Omental fat pad (tissue), 3 donors: ENCODE measurements at regions not wholly inside any gene's neighbourhood (a gene's known extent, or its start where the extent isn't known, plus 50 kb on each side); places are given as distances from the start of the nearest gene placed in this dataset.
"Not testable (repeated sequence)": the region's sequence is repeated elsewhere in the genome, so short reads cannot be mapped to it uniquely, and the experiment has no call there.

Experiments used
- ATAC-seq: fragments of 150-250 bp; one replicate; pipeline ENCODE4 v1.9.1; 2016; ENCODE audit warnings: mild to moderate bottlenecking, moderate library complexity; ENCODE audit not compliant: low FRiP score
- DNase-seq: peaks from one replicate; pipeline ENCODE4 v3.0.0-alpha.2; 2019; ENCODE audit warnings: low spot score
- TF ChIP-seq, protein P1 (sequence below), 3 donors: fragments of 450-650 bp; IDR thresholded peaks; one replicate each; pipeline ENCODE4 v1.5.1; 2016 to 2017; ENCODE audit warnings: antibody characterized with exemption in 3 of 3, mild to moderate bottlenecking in 3 of 3, moderate library complexity in 2 of 3

DNA sequence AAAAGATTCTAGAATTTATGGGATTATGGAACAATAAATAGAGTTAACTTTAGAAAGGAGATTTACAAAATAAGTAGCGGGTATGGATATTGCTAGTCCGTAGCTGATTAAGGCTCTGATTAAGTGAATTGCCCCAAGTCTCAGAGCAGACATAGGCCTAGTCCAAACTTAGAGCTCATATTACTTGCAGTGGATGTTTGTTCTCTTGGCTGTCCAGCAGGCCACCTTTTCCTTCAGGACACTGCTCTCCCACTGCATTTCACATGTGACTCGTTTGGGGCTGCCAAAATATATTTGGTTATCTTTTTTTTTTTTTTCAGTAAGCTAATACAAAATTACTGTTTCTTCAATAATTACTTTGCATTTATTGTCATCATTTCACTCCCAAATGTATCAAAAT is 76.6 kb downstream of the ARRDC3 start:
- DNase-seq (no peak), ATAC-seq (no peak)
- TF ChIP-seq, protein P1, sequence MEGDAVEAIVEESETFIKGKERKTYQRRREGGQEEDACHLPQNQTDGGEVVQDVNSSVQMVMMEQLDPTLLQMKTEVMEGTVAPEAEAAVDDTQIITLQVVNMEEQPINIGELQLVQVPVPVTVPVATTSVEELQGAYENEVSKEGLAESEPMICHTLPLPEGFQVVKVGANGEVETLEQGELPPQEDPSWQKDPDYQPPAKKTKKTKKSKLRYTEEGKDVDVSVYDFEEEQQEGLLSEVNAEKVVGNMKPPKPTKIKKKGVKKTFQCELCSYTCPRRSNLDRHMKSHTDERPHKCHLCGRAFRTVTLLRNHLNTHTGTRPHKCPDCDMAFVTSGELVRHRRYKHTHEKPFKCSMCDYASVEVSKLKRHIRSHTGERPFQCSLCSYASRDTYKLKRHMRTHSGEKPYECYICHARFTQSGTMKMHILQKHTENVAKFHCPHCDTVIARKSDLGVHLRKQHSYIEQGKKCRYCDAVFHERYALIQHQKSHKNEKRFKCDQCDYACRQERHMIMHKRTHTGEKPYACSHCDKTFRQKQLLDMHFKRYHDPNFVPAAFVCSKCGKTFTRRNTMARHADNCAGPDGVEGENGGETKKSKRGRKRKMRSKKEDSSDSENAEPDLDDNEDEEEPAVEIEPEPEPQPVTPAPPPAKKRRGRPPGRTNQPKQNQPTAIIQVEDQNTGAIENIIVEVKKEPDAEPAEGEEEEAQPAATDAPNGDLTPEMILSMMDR (IDR thresholded peaks at IDR 0.05): no peak

DNA sequence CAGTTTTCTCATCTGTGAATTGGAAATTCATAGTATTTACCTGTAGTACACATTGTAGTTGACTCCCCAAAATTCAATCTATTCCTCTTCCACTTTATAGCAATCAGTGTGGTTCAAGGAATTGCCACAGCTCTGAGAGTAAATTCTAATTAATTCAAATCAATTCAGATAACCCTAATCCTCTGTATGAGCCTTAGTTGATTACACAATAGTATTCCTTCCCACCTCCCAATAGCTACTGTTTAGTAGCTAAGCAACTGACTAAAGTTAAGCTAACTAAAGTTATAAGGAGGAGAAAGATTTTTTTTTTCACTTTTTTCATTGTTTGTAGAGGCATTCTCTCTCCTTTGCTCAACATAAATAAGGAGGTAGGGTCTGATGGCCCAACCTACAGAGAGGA is 77.5 kb downstream of the ARRDC3 start:
- ATAC-seq (no peak), DNase-seq (no peak)
- TF ChIP-seq, protein P1 (IDR thresholded peaks at IDR 0.05): no peak

DNA sequence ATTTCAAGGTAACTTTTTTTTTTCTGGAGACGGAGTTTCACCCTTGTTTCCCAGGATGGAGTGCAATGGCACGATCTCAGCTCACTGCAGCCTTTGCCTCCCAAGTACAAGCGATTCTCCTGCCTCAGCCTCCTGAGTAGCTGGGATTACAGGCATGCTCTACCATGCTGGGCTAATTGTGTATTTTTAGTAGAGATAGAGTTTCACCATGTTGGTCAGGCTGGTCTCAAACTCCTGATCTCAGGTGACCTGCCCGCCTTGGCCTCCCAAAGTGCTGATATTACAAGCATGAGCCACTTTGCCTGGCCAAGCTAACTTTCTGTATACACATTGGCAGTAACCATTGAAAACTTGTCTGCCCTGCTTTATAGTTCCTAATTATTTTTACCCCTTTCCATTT is 79.1 kb downstream of the ARRDC3 start:
- not testable (repeated sequence) for DNase-seq, ATAC-seq

DNA sequence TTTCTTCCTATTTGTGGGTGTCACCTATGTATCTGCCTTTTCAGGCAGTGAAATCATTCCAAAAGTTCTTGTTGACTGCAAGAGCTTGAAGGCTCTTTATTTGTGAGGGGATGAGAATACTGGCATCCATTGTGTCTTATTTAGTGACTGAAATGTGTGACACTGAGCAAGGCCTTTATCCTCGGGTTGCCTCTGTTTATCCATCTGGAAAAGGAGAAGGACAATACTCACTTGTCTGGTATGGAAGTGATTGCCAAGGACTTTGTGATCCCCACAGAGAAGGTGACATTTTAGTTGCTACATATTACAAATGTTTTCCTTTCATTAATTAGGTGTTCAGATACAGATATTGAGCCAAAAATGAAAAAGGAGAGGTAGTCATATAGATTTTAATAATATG is 80.2 kb downstream of the ARRDC3 start:
- no peak for DNase-seq
- TF ChIP-seq, protein P1 (IDR thresholded peaks at IDR 0.05): no peak
- no peak for ATAC-seq

DNA sequence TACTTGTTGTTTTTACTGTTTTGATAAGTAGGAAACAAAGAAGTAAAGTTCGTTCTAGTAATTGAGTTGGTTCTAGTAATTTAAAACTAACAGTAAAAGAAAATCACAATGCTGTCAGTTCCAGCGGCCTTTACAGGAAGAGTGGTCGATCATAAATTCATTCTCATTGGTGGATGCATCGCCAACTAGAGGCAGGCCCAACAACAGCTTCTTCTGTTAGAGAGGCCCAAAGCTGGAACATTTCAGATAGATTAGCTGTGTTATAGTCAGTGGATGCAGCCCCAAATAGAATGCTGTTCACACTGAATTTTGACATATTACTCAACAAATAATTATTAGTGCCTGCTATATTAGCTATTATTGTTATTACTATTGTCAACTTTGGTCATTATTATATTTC is 80.8 kb downstream of the ARRDC3 start:
- TF ChIP-seq, protein P1 (IDR thresholded peaks at IDR 0.05): no peak
- ATAC-seq (no peak), DNase-seq (no peak)

DNA sequence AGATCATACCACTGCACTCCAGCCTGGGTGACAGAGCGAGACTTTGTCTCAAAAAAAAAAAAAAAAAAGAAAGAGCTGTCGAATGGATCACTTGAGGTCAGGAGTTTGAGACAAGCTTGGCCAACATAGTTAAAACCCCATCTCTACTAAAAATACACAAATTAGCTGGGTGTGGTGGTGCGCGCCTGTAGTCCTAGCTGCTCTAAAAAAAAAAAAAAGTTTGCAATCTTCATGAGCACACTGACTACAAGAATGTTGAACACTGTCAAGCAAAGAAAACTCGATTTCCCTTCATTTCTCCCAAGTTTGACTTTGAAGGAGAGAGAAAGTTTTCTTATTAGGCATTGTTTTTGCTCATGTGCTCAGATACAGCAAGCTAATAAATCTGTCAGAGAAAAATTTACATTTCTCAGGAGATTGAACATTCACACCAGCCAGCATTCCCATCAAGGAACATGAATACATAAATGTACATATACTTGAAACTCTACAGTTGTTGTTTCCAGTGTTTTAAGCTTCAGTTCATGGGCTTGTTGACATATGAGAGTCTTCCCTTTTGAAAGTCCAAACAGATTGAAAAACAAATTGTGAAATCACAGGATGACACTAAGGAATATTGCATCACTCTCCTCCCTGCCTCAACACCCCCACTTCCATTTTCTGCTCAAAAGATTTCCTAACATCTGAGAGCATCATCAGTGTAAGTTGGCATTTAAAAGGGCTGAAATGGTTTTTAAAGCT is 81.8 kb downstream of the ARRDC3 start:
- DNase-seq (no peak), ATAC-seq (peak; percentile 55)
- TF ChIP-seq, protein P1 (IDR thresholded peaks at IDR 0.05): no peak

DNA sequence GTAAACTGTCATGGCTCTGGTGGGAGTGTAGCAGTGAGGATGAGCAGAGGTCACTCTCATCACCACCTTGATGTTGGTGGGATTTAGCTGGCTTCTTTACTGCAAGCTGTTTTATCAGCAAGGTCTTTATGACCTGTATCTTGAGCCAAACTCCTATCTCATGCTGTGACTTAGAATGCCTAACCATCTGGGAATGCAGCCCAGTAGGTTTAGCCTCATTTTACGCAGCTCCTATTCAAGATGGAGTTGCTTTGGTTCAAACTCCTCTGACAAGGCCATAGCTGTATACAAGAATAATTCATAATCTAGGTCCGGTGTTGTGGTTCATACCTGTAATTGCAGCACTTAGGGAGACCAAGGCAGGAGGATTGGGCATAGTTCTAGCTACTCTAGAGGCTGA is 85.1 kb downstream of the ARRDC3 start:
- TF ChIP-seq, protein P1 (IDR thresholded peaks at IDR 0.05): no peak
- ATAC-seq (no peak), DNase-seq (no peak)
